GM18502 (cell line): ENCODE measurements at regions not wholly inside any gene's neighbourhood (a gene's known extent, or its start where the extent isn't known, plus 50 kb on each side); places are given as distances from the start of the nearest gene placed in this dataset.

Experiments used
- ATAC-seq: cut with Tn5 transposase; IDR thresholded peaks from one replicate; pipeline ENCODE4 v1.9.1; 2021; ENCODE audit warnings: mild to moderate bottlenecking; ENCODE audit not compliant: unreplicated experiment, poor library complexity

GRCh38 chr2:105626212-105626965, 118.3 kb upstream of the NCK2 start:
- ATAC-seq: no peak

GRCh38 chr2:105625632-105626031, 119.1 kb upstream of the NCK2 start:
- ATAC-seq: no peak

GRCh38 chr2:105621038-105621437, 123.7 kb upstream of the NCK2 start:
- ATAC-seq: no peak

GRCh38 chr2:105618351-105618659, 126.4 kb upstream of the NCK2 start:
- ATAC-seq: no peak

GRCh38 chr2:105617631-105618350, 126.9 kb upstream of the NCK2 start:
- no peak for ATAC-seq

GRCh38 chr2:105615305-105615704, 129.4 kb upstream of the NCK2 start:
- no peak for ATAC-seq

GRCh38 chr2:105611811-105612424, 132.8 kb upstream of the NCK2 start:
- no peak for ATAC-seq

- no peak for ATAC-seq
Observed at GRCh38 chr2:105611333-105611637, 133.4 kb upstream of the NCK2 start.

GRCh38 chr2:105610576-105611332, 134.0 kb upstream of the NCK2 start:
- no peak for ATAC-seq

GRCh38 chr2:105609746-105610402, 134.8 kb upstream of the NCK2 start:
- ATAC-seq: no peak

GRCh38 chr2:105607920-105608504, 136.7 kb upstream of the NCK2 start:
- no peak for ATAC-seq

GRCh38 chr2:105606081-105606480, 138.6 kb upstream of the NCK2 start:
- no peak for ATAC-seq

- no peak for ATAC-seq
Observed at GRCh38 chr2:105604938-105605337, 139.8 kb upstream of the NCK2 start.

- ATAC-seq: no peak
Observed at GRCh38 chr2:105600949-105601794, 143.5 kb upstream of the NCK2 start.

GRCh38 chr2:105600602-105600948, 144.1 kb upstream of the NCK2 start:
- ATAC-seq: no peak

GRCh38 chr2:105600037-105600442, 144.7 kb upstream of the NCK2 start:
- ATAC-seq: no peak

GRCh38 chr2:105598829-105599698, 145.6 kb upstream of the NCK2 start:
- peak; percentile 43 for ATAC-seq
